ENCODE measurements at regions not wholly inside any gene's neighbourhood (a gene's known extent, or its start where the extent isn't known, plus 50 kb on each side); places are given as distances from the start of the nearest gene placed in this dataset.
"Not testable (repeated sequence)": the region's sequence is repeated elsewhere in the genome, so short reads cannot be mapped to it uniquely, and the experiment has no call there.

DNA sequence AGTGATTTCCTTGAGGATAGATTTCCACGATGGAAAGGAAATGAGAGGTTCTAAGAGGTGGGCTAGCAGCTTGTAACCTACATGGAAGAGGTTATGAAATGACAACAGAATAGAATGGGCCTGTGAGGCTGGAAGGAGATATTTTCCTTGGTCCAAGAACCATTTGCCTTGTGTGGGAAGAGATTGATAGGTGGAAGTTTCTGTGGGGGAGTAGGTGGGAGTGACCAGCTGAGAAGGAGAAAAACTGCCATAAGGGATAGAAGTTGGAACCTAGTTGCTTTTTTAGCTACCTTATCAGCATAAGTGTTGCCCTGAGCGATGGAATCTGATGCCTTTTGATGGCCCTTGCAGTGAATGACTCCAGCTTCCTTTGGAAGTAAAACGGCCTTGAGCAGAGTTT is 60.4 kb upstream of the NAA35 start:
- TF ChIP-seq, protein P1, sequence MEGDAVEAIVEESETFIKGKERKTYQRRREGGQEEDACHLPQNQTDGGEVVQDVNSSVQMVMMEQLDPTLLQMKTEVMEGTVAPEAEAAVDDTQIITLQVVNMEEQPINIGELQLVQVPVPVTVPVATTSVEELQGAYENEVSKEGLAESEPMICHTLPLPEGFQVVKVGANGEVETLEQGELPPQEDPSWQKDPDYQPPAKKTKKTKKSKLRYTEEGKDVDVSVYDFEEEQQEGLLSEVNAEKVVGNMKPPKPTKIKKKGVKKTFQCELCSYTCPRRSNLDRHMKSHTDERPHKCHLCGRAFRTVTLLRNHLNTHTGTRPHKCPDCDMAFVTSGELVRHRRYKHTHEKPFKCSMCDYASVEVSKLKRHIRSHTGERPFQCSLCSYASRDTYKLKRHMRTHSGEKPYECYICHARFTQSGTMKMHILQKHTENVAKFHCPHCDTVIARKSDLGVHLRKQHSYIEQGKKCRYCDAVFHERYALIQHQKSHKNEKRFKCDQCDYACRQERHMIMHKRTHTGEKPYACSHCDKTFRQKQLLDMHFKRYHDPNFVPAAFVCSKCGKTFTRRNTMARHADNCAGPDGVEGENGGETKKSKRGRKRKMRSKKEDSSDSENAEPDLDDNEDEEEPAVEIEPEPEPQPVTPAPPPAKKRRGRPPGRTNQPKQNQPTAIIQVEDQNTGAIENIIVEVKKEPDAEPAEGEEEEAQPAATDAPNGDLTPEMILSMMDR (IDR thresholded peaks at IDR 0.05): not testable (repeated sequence)
- TF ChIP-seq POLR2A (IDR thresholded peaks at IDR 0.05; ENCODE audit: low read depth): not testable (repeated sequence)
